K562 (cell line): ENCODE measurements at regions not wholly inside any gene's neighbourhood (a gene's known extent, or its start where the extent isn't known, plus 50 kb on each side); places are given as distances from the start of the nearest gene placed in this dataset.
A peak's percentile ranks its signal among the peaks of the same experiment; 100 is the strongest.

Experiments used
- CBFA2T2 ChIP-seq: fragments of 450-650 bp; conservative IDR thresholded peaks from 2 replicates; pipeline ENCODE4 v1.6.1; 2017; ENCODE audit warnings: mild to moderate bottlenecking
- CBFB ChIP-seq: sonication (generic); formaldehyde crosslinking; IDR thresholded peaks from 2 replicates; pipeline ENCODE4 v1.4.0; 2020; ENCODE audit warnings: mild to moderate bottlenecking, missing genetic modification reagents
- DIDO1 ChIP-seq: fragments of 450-650 bp; IDR thresholded peaks from 2 replicates; pipeline ENCODE4 v1.6.1; 2016; ENCODE audit warnings: low read depth, missing biosample characterization, missing genetic modification characterization
- ELF4 ChIP-seq: fragments of 450-650 bp; formaldehyde crosslinking; IDR thresholded peaks from 2 replicates; pipeline ENCODE4 v1.4.0; 2022; ENCODE audit warnings: missing genetic modification characterization
- ESRRB ChIP-seq: fragments of 250-450 bp; sonication (Bioruptor Pico); IDR thresholded peaks from 2 replicates; pipeline ENCODE4 v1.5.0; 2020; ENCODE audit warnings: mild to moderate bottlenecking, moderate library complexity, borderline replicate concordance
- ETV5 ChIP-seq: sonication (generic); formaldehyde crosslinking; IDR thresholded peaks from 2 replicates; pipeline ENCODE4 v1.4.0; 2020; ENCODE audit warnings: low read depth, mild to moderate bottlenecking, missing genetic modification reagents
- FOXP1 ChIP-seq: sonication (generic); formaldehyde crosslinking; IDR thresholded peaks from 2 replicates; pipeline ENCODE4 v1.8.0; 2022; ENCODE audit warnings: mild to moderate bottlenecking, missing genetic modification reagents
- HCFC1 ChIP-seq: IDR thresholded peaks from 2 replicates; pipeline ENCODE4 v1.6.1; 2012; ENCODE audit warnings: low read depth, low read length, improper control_type of control experiment
- HINFP ChIP-seq: fragments of 450-650 bp; conservative IDR thresholded peaks from 2 replicates; pipeline ENCODE4 v1.6.1; 2016; ENCODE audit warnings: missing genetic modification characterization, low read depth, mild to moderate bottlenecking, control low read depth, missing compliant biosample characterization
- MCM7 ChIP-seq, 2 experiments: fragments of 450-650 bp; IDR thresholded peaks; 2 replicates each; pipeline ENCODE4 v1.6.1; 2016 to 2018
- MNT ChIP-seq, 2 experiments: fragments of 450-650 bp; conservative IDR thresholded peaks; 2 replicates each; pipeline ENCODE4 v1.6.1; 2017; ENCODE audit warnings: mild to moderate bottlenecking in 2 of 2, moderate library complexity in 2 of 2
- PHB ChIP-seq: fragments of 250-450 bp; sonication (Bioruptor Pico); IDR thresholded peaks from 2 replicates; pipeline ENCODE4 v1.5.0; 2021
- THAP7 ChIP-seq: fragments of 250-450 bp; sonication (Bioruptor Pico); IDR thresholded peaks from 2 replicates; pipeline ENCODE4 v1.5.0; 2021
- TF ChIP-seq, protein P1 (sequence below): fragments of 250-450 bp; sonication (Bioruptor Pico); IDR thresholded peaks from 2 replicates; pipeline ENCODE4 v1.9.0; 2021; ENCODE audit warnings: mild to moderate bottlenecking, inconsistent platforms
- TF ChIP-seq, protein P2 (sequence below), 3 experiments: fragments of 200-800 bp in 1 of 3; sonication (Bioruptor generic) in 1 of 3; sonication (generic) in 1 of 3; formaldehyde crosslinking in 1 of 3; IDR thresholded peaks; 2 replicates each; pipeline versions ENCODE4 v1.6.1 to v1.8.0; 2016 to 2022; ENCODE audit warnings: mild to moderate bottlenecking in 2 of 3, missing compliant biosample characterization in 2 of 3, missing genetic modification characterization in 2 of 3, missing genetic modification reagents in 1 of 3
- TF ChIP-seq, protein P3 (sequence below): fragments of 450-650 bp; IDR thresholded peaks from 2 replicates; pipeline ENCODE4 v1.6.1; 2017; ENCODE audit warnings: antibody characterized with exemption
- TF ChIP-seq, protein P4 (sequence below): fragments of 450-650 bp; formaldehyde crosslinking; IDR thresholded peaks from 2 replicates; pipeline ENCODE4 v1.4.0; 2022; ENCODE audit warnings: mild to moderate bottlenecking, moderate library complexity
- TF ChIP-seq, protein P5 (sequence below): sonication (generic); formaldehyde crosslinking; IDR thresholded peaks from 2 replicates; pipeline ENCODE4 v1.8.0; 2022; ENCODE audit warnings: mild to moderate bottlenecking, missing genetic modification reagents

DNA sequence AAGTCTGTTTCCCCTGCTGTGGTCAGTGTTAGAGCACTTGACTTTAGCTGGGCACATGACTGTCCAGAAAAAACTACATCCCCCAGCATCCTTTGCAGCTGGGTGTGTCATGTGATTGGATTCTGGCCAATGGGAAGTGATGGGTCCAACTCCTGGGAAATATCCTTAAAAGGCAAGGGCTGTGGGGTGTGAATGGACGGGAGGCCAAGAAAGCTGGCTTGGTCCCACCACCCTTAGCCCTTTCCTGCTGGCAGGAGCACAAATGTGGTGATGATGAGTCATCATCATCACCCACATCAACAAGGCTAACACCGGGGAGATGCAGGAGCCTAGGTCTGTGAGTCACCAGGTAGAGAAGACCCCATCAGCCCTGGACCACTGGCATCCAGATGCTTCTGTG, 341.7 kb downstream of the C16orf95 start (continued):
- TF ChIP-seq, protein P1, sequence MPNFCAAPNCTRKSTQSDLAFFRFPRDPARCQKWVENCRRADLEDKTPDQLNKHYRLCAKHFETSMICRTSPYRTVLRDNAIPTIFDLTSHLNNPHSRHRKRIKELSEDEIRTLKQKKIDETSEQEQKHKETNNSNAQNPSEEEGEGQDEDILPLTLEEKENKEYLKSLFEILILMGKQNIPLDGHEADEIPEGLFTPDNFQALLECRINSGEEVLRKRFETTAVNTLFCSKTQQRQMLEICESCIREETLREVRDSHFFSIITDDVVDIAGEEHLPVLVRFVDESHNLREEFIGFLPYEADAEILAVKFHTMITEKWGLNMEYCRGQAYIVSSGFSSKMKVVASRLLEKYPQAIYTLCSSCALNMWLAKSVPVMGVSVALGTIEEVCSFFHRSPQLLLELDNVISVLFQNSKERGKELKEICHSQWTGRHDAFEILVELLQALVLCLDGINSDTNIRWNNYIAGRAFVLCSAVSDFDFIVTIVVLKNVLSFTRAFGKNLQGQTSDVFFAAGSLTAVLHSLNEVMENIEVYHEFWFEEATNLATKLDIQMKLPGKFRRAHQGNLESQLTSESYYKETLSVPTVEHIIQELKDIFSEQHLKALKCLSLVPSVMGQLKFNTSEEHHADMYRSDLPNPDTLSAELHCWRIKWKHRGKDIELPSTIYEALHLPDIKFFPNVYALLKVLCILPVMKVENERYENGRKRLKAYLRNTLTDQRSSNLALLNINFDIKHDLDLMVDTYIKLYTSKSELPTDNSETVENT = no peak
- TF ChIP-seq HCFC1 (peak; percentile 93), THAP7 (CRISPR knock-in tag) (no peak), ELF4 (CRISPR knock-in tag) (no peak), FOXP1 (CRISPR knock-in tag) (no peak), MCM7 (IDR thresholded peaks at IDR 0.05) (no peak), ESRRB (CRISPR knock-in tag) (no peak), ETV5 (CRISPR knock-in tag) (no peak), PHB (CRISPR knock-in tag) (no peak), HINFP (tag) (no peak), MNT (conservative IDR thresholded peaks at IDR 0.05) (peak in 1 of 2 experiments; percentile 39; a peak in 1 of 4 replicates), CBFB (no peak), DIDO1 (tag) (no peak), CBFA2T2 (peak; percentile 61)
- TF ChIP-seq, protein P2, sequence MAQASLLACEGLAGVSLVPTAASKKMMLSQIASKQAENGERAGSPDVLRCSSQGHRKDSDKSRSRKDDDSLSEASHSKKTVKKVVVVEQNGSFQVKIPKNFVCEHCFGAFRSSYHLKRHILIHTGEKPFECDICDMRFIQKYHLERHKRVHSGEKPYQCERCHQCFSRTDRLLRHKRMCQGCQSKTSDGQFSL (CRISPR knock-in tag; IDR thresholded peaks at IDR 0.05) = no peak
- TF ChIP-seq, protein P2 (tag; IDR thresholded peaks at IDR 0.05) = no peak
- TF ChIP-seq, protein P3, sequence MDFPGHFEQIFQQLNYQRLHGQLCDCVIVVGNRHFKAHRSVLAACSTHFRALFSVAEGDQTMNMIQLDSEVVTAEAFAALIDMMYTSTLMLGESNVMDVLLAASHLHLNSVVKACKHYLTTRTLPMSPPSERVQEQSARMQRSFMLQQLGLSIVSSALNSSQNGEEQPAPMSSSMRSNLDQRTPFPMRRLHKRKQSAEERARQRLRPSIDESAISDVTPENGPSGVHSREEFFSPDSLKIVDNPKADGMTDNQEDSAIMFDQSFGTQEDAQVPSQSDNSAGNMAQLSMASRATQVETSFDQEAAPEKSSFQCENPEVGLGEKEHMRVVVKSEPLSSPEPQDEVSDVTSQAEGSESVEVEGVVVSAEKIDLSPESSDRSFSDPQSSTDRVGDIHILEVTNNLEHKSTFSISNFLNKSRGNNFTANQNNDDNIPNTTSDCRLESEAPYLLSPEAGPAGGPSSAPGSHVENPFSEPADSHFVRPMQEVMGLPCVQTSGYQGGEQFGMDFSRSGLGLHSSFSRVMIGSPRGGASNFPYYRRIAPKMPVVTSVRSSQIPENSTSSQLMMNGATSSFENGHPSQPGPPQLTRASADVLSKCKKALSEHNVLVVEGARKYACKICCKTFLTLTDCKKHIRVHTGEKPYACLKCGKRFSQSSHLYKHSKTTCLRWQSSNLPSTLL = no peak
- TF ChIP-seq, protein P4, sequence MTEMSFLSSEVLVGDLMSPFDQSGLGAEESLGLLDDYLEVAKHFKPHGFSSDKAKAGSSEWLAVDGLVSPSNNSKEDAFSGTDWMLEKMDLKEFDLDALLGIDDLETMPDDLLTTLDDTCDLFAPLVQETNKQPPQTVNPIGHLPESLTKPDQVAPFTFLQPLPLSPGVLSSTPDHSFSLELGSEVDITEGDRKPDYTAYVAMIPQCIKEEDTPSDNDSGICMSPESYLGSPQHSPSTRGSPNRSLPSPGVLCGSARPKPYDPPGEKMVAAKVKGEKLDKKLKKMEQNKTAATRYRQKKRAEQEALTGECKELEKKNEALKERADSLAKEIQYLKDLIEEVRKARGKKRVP = no peak
- TF ChIP-seq, protein P5, sequence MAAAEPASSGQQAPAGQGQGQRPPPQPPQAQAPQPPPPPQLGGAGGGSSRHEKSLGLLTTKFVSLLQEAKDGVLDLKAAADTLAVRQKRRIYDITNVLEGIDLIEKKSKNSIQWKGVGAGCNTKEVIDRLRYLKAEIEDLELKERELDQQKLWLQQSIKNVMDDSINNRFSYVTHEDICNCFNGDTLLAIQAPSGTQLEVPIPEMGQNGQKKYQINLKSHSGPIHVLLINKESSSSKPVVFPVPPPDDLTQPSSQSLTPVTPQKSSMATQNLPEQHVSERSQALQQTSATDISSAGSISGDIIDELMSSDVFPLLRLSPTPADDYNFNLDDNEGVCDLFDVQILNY (CRISPR knock-in tag) = no peak
